H9 (cell line): ENCODE measurements at regions not wholly inside any gene's neighbourhood (a gene's known extent, or its start where the extent isn't known, plus 50 kb on each side); places are given as distances from the start of the nearest gene placed in this dataset.

Experiments
- DNase-seq: peaks from one replicate; pipeline ENCODE4 v3.0.0-alpha.2; 2017
- H2AFZ ChIP-seq: one replicate; pipeline ENCODE4 v1.6.1; 2013; ENCODE audit warnings: mild to moderate bottlenecking, low read length, control low read depth, moderate library complexity
- H2AK5ac ChIP-seq: 2 replicates; pipeline ENCODE4 v1.6.1; 2013; ENCODE audit warnings: low read length, control low read depth, mixed read lengths; ENCODE audit not compliant: insufficient read length
- H2BK120ac ChIP-seq: one replicate; pipeline ENCODE4 v1.6.1; 2013; ENCODE audit warnings: low read depth, mild to moderate bottlenecking, low read length, control low read depth, inconsistent platforms; ENCODE audit not compliant: poor library complexity, severe bottlenecking
- H2BK12ac ChIP-seq: 2 replicates; pipeline ENCODE4 v1.6.1; 2013; ENCODE audit warnings: low read length, control low read depth, mixed read lengths, low read depth; ENCODE audit not compliant: insufficient read length
- H2BK15ac ChIP-seq: 2 replicates; pipeline ENCODE4 v1.6.1; 2013; ENCODE audit warnings: low read depth, low read length, control low read depth
- H2BK20ac ChIP-seq: one replicate; pipeline ENCODE4 v1.6.1; 2013; ENCODE audit warnings: low read depth, mild to moderate bottlenecking, low read length, control low read depth, inconsistent platforms; ENCODE audit not compliant: poor library complexity, severe bottlenecking
- H2BK5ac ChIP-seq: 2 replicates; pipeline ENCODE4 v1.6.1; 2013; ENCODE audit warnings: low read length, control low read depth, mixed read lengths; ENCODE audit not compliant: insufficient read length
- H3K14ac ChIP-seq: 2 replicates; pipeline ENCODE4 v1.6.1; 2013; ENCODE audit warnings: low read length, control low read depth; ENCODE audit not compliant: insufficient read depth
- H3K18ac ChIP-seq: 2 replicates; pipeline ENCODE4 v1.6.1; 2013; ENCODE audit warnings: low read depth, mild to moderate bottlenecking, mixed read lengths, low read length, control low read depth; ENCODE audit not compliant: insufficient read length
- H3K23ac ChIP-seq: 2 replicates; pipeline ENCODE4 v1.6.1; 2013; ENCODE audit warnings: low read length, control low read depth, mixed read lengths, low read depth; ENCODE audit not compliant: insufficient read length
- H3K23me2 ChIP-seq: 2 replicates; pipeline ENCODE4 v1.6.1; 2013; ENCODE audit warnings: low read depth, mild to moderate bottlenecking, mixed read lengths, low read length, control low read depth; ENCODE audit not compliant: insufficient read length, poor library complexity, severe bottlenecking
- H3K27ac ChIP-seq: 2 replicates; pipeline ENCODE4 v1.5.1; 2013; ENCODE audit warnings: low read length, control low read depth, mixed read lengths, low read depth; ENCODE audit not compliant: insufficient read length
- H3K27me3 ChIP-seq: 2 replicates; pipeline ENCODE4 v1.6.1; 2013; ENCODE audit warnings: low read length, control low read depth, inconsistent platforms; ENCODE audit not compliant: insufficient read depth
- H3K4ac ChIP-seq: 2 replicates; pipeline ENCODE4 v1.6.1; 2013; ENCODE audit warnings: low read depth, mild to moderate bottlenecking, control low read depth, inconsistent platforms, low read length, moderate library complexity
- H3K4me1 ChIP-seq: 2 replicates; pipeline ENCODE4 v1.6.1; 2013; ENCODE audit warnings: low read length, control low read depth, inconsistent platforms; ENCODE audit not compliant: insufficient read depth
- H3K4me2 ChIP-seq: 2 replicates; pipeline ENCODE4 v1.6.1; 2013; ENCODE audit warnings: low read length, control low read depth, mixed read lengths; ENCODE audit not compliant: insufficient read length, insufficient read depth
- H3K56ac ChIP-seq: 2 replicates; pipeline ENCODE4 v1.6.1; 2013; ENCODE audit warnings: low read depth, mild to moderate bottlenecking, mixed read lengths, low read length, control low read depth; ENCODE audit not compliant: insufficient read length
- H3K79me1 ChIP-seq: 2 replicates; pipeline ENCODE4 v1.6.1; 2013; ENCODE audit warnings: low read depth, mild to moderate bottlenecking, moderate library complexity, low read length, control low read depth, inconsistent platforms; ENCODE audit not compliant: insufficient read depth, poor library complexity, severe bottlenecking
- H3K79me2 ChIP-seq: 2 replicates; pipeline ENCODE4 v1.6.1; 2013; ENCODE audit warnings: low read length, control low read depth, inconsistent platforms; ENCODE audit not compliant: insufficient read depth
- H3K9ac ChIP-seq: 2 replicates; pipeline ENCODE4 v1.6.1; 2013; ENCODE audit warnings: low read length, control low read depth, mixed read lengths; ENCODE audit not compliant: insufficient read length; ENCODE audit errors: extremely low read depth
- H3K9me3 ChIP-seq: one replicate; pipeline ENCODE4 v1.6.1; 2013; ENCODE audit warnings: low read depth, low read length, inconsistent platforms; ENCODE audit not compliant: control insufficient read depth
- H3T11ph ChIP-seq: one replicate; pipeline ENCODE4 v1.6.1; 2013; ENCODE audit warnings: mild to moderate bottlenecking, low read length, control low read depth, inconsistent platforms
- H4K20me1 ChIP-seq: one replicate; pipeline ENCODE4 v1.6.1; 2013; ENCODE audit not compliant: control insufficient read depth, insufficient read length, insufficient read depth
- H4K5ac ChIP-seq: 2 replicates; pipeline ENCODE4 v1.6.1; 2013; ENCODE audit warnings: low read depth, mild to moderate bottlenecking, mixed read lengths, low read length, control low read depth; ENCODE audit not compliant: insufficient read length
- H4K8ac ChIP-seq: replicated peaks from 2 replicates; pipeline ENCODE4 v1.6.1; 2013; ENCODE audit warnings: low read length, control low read depth, mixed read lengths, low read depth; ENCODE audit not compliant: insufficient read length
- H4K91ac ChIP-seq: 2 replicates; pipeline ENCODE4 v1.6.1; 2013; ENCODE audit warnings: low read depth, mild to moderate bottlenecking, moderate library complexity, mixed read lengths, low read length, control low read depth; ENCODE audit not compliant: insufficient read length
- H3K27ac Mint-ChIP-seq, 3 experiments: 2 replicates in 2 of 3; 3 replicates in 1 of 3; pipeline ENCODE4 v1.8.0; 2020 to 2021; ENCODE audit warnings: mixed read lengths in 3 of 3, mild to moderate bottlenecking in 1 of 3, moderate library complexity in 1 of 3
- H3K27me3 Mint-ChIP-seq: 2 replicates; pipeline ENCODE4 v1.8.0; 2021; ENCODE audit warnings: low read depth, mild to moderate bottlenecking, moderate library complexity, mixed read lengths
- H3K36me3 Mint-ChIP-seq, 3 experiments: 2 replicates in 2 of 3; 3 replicates in 1 of 3; pipeline ENCODE4 v1.8.0; 2020 to 2021; ENCODE audit warnings: low read depth in 3 of 3, mixed read lengths in 3 of 3; ENCODE audit not compliant: insufficient read depth in 1 of 3
- H3K4me1 Mint-ChIP-seq, 2 experiments: 2 replicates each; pipeline ENCODE4 v1.8.0; 2020; ENCODE audit warnings: mixed read lengths in 2 of 2
- H3K4me3 Mint-ChIP-seq, 2 experiments: 2 replicates in 1 of 2; 3 replicates in 1 of 2; pipeline ENCODE4 v1.8.0; 2020 to 2021; ENCODE audit warnings: mild to moderate bottlenecking in 2 of 2, mixed read lengths in 2 of 2, moderate library complexity in 1 of 2
- H3K9me3 Mint-ChIP-seq, 2 experiments: 2 replicates in 1 of 2; 3 replicates in 1 of 2; pipeline ENCODE4 v1.8.0; 2020; ENCODE audit warnings: mild to moderate bottlenecking in 2 of 2, mixed read lengths in 2 of 2, moderate library complexity in 1 of 2
- WGBS: extraction: QIAGEN DNeasy Blood & Tissue Kit; methylation state at CpG from one replicate; pipeline ENCODE4 v1.1.7; 2013; ENCODE audit warnings: missing lambda C conversion rate, low lambda C conversion rate, mixed read lengths; ENCODE audit not compliant: insufficient read length; ENCODE audit errors: extremely low coverage; 5-methylcytosine and 5-hydroxymethylcytosine counted together
- TF ChIP-seq, protein P1 (sequence below): fragments of 200-600 bp; sonication (generic); conservative IDR thresholded peaks from 3 replicates; pipeline ENCODE4 v1.8.0; 2021; ENCODE audit warnings: antibody characterized with exemption, mild to moderate bottlenecking

DNA sequence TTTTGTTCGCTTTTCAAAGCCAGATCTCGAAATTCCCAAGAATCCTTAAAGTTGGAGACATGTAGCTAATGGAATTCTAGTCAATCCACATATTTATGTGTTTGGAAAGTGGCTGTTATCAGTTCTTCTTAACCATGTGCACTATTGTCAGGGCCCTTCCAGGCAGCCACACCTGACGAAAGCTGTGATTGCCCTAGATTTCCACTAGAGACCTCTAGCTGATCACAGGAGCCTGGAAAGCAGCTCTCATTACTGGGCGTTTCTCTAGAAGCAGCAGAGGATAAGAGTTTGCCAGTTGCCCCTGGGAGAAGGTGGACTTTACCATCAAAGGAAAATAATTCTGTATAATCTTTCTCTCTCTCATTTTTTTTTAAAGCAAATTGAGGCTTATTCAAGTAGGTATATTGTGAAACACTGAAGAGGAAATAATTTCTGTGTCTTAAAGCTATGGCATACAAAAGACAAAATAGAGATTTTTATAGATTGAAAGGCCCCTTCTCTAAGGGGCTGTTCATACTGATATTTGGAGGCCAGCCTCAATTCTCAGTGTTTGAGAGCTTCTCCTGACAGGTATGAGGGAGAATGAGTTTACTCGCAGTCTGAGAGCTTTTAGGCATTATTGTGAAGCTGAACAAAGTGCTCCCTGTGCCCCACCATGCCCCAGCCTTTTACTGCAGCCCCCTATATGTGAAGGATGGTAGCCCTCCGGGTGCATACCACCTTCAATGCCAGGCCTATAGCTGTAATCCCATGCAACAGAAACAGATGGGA is 405.4 kb upstream of the ACTBL2 start:
- H3K27ac Mint-ChIP-seq = no peak overlapping the region
- H3K4me2 ChIP-seq = no peak overlapping the region
- H3K14ac ChIP-seq = no peak overlapping the region

More for the DNA sequence above, 405.4 kb upstream of the ACTBL2 start:
- no peaks in the 10 kb centered on the region for H3K79me1 ChIP-seq
- H3K4ac ChIP-seq = no peak overlapping the region
- no peak overlapping the region for H2AK5ac ChIP-seq
- H3K18ac ChIP-seq = no peak overlapping the region
- H2BK120ac ChIP-seq = no peak overlapping the region
- no peak overlapping the region for H4K8ac ChIP-seq
- Mint-ChIP-seq H3K27me3 (no peaks in the 10 kb centered on the region), H3K9me3 (no peaks in the 10 kb centered on the region), H3K36me3 (no peaks in the 10 kb centered on the region), H3K4me3 (no peak overlapping the region), H3K4me1 (peaks cover 25 to 35% of the 10 kb centered on the region in 2 experiments)
- H3K23me2 ChIP-seq = no peaks in the 10 kb centered on the region
- WGBS = no CpG with 5 or more reads among the region's 6 CpGs
- no peak overlapping the region for H4K91ac ChIP-seq
- H2BK12ac ChIP-seq = no peak overlapping the region
- H3T11ph ChIP-seq = no peak overlapping the region
- H4K20me1 ChIP-seq = no peaks in the 10 kb centered on the region
- no peak overlapping the region for H2AFZ ChIP-seq
- H3K56ac ChIP-seq = no peak overlapping the region
- H2BK15ac ChIP-seq = no peak overlapping the region
- peak; percentile 53 for DNase-seq
- no peak overlapping the region for H3K23ac ChIP-seq
- H2BK20ac ChIP-seq = no peak overlapping the region
- H3K4me1 ChIP-seq = peaks cover 5% of the 10 kb centered on the region; the same call in 1 of the 2 replicates
- no peaks in the 10 kb centered on the region for H3K79me2 ChIP-seq
- H3K9me3 ChIP-seq = no peaks in the 10 kb centered on the region
- TF ChIP-seq, protein P1, sequence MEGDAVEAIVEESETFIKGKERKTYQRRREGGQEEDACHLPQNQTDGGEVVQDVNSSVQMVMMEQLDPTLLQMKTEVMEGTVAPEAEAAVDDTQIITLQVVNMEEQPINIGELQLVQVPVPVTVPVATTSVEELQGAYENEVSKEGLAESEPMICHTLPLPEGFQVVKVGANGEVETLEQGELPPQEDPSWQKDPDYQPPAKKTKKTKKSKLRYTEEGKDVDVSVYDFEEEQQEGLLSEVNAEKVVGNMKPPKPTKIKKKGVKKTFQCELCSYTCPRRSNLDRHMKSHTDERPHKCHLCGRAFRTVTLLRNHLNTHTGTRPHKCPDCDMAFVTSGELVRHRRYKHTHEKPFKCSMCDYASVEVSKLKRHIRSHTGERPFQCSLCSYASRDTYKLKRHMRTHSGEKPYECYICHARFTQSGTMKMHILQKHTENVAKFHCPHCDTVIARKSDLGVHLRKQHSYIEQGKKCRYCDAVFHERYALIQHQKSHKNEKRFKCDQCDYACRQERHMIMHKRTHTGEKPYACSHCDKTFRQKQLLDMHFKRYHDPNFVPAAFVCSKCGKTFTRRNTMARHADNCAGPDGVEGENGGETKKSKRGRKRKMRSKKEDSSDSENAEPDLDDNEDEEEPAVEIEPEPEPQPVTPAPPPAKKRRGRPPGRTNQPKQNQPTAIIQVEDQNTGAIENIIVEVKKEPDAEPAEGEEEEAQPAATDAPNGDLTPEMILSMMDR = peak; percentile 66
- H3K27ac ChIP-seq = no peak overlapping the region
- no peak overlapping the region for H2BK5ac ChIP-seq
- H4K5ac ChIP-seq = no peak overlapping the region
- no peaks in the 10 kb centered on the region for H3K27me3 ChIP-seq
- no peak overlapping the region for H3K9ac ChIP-seq
